ENCODE measurements at regions not wholly inside any gene's neighbourhood (a gene's known extent, or its start where the extent isn't known, plus 50 kb on each side); places are given as distances from the start of the nearest gene placed in this dataset.

- no peaks in the 10 kb centered on the region for H3K9me3 ChIP-seq (ENCODE audit: control insufficient read depth in 1 of 2, low read length in 2 of 2)
- H3K36me3 ChIP-seq (ENCODE audit: control insufficient read depth in 1 of 2, insufficient read depth in 2 of 2, low read length in 2 of 2): no peaks in the 10 kb centered on the region
- H3K27me3 ChIP-seq (ENCODE audit: low read depth, low read length): no peaks in the 10 kb centered on the region
- no peaks in the 10 kb centered on the region for H3K4me1 ChIP-seq (ENCODE audit: control insufficient read depth in 1 of 2, insufficient read depth in 2 of 2, low read length in 2 of 2)
- H3K4me3 ChIP-seq (ENCODE audit: low read depth in 1 of 2, low read length in 2 of 2): no peak overlapping the region
- H3K27ac ChIP-seq (ENCODE audit: low read length): no peak overlapping the region
Observed at GRCh38 chr2:204187229-204188083, 250.9 kb downstream of the ICOS start.

GRCh38 chr2:204191574-204191973, 255.0 kb downstream of the ICOS start:
- no peaks in the 10 kb centered on the region for H3K36me3 ChIP-seq (ENCODE audit: control insufficient read depth in 1 of 2, insufficient read depth in 2 of 2, low read length in 2 of 2)
- no peak overlapping the region for H3K4me3 ChIP-seq (ENCODE audit: low read depth in 1 of 2, low read length in 2 of 2)
- H3K4me1 ChIP-seq (ENCODE audit: control insufficient read depth in 1 of 2, insufficient read depth in 2 of 2, low read length in 2 of 2): no peaks in the 10 kb centered on the region

GRCh38 chr2:204195498-204195897, 258.9 kb downstream of the ICOS start:
- Histone ChIP-seq H3K4me1 (ENCODE audit: control insufficient read depth in 1 of 2, insufficient read depth in 2 of 2, low read length in 2 of 2) (no peaks in the 10 kb centered on the region), H3K4me3 (ENCODE audit: low read depth in 1 of 2, low read length in 2 of 2) (no peak overlapping the region), H3K9me3 (ENCODE audit: control insufficient read depth in 1 of 2, low read length in 2 of 2) (no peaks in the 10 kb centered on the region), H3K36me3 (ENCODE audit: control insufficient read depth in 1 of 2, insufficient read depth in 2 of 2, low read length in 2 of 2) (no peaks in the 10 kb centered on the region), H3K27ac (ENCODE audit: low read length) (no peak overlapping the region), H3K27me3 (ENCODE audit: low read depth, low read length) (no peaks in the 10 kb centered on the region)

More at GRCh38 chr2:204191574-204191973, 255.0 kb downstream of the ICOS start:
- Histone ChIP-seq H3K9me3 (ENCODE audit: control insufficient read depth in 1 of 2, low read length in 2 of 2) (no peaks in the 10 kb centered on the region), H3K27ac (ENCODE audit: low read length) (no peak overlapping the region), H3K27me3 (ENCODE audit: low read depth, low read length) (no peaks in the 10 kb centered on the region)

- no peak overlapping the region for H3K27ac ChIP-seq (ENCODE audit: low read length)
- H3K9me3 ChIP-seq (ENCODE audit: control insufficient read depth in 1 of 2, low read length in 2 of 2): no peaks in the 10 kb centered on the region
- no peaks in the 10 kb centered on the region for H3K4me1 ChIP-seq (ENCODE audit: control insufficient read depth in 1 of 2, insufficient read depth in 2 of 2, low read length in 2 of 2)
- no peaks in the 10 kb centered on the region for H3K27me3 ChIP-seq (ENCODE audit: low read depth, low read length)
- no peak overlapping the region for H3K4me3 ChIP-seq (ENCODE audit: low read depth in 1 of 2, low read length in 2 of 2)
- no peaks in the 10 kb centered on the region for H3K36me3 ChIP-seq (ENCODE audit: control insufficient read depth in 1 of 2, insufficient read depth in 2 of 2, low read length in 2 of 2)
Observed at GRCh38 chr2:204197336-204198005, 260.9 kb downstream of the ICOS start.

GRCh38 chr2:204199357-204199756, 262.8 kb downstream of the ICOS start:
- H3K4me3 ChIP-seq (ENCODE audit: low read depth in 1 of 2, low read length in 2 of 2): no peak overlapping the region

GRCh38 chr2:204201507-204201906, 264.9 kb downstream of the ICOS start:
- H3K36me3 ChIP-seq (ENCODE audit: control insufficient read depth in 1 of 2, insufficient read depth in 2 of 2, low read length in 2 of 2): no peaks in the 10 kb centered on the region

More at GRCh38 chr2:204199357-204199756, 262.8 kb downstream of the ICOS start:
- no peaks in the 10 kb centered on the region for H3K9me3 ChIP-seq (ENCODE audit: control insufficient read depth in 1 of 2, low read length in 2 of 2)
- H3K4me1 ChIP-seq (ENCODE audit: control insufficient read depth in 1 of 2, insufficient read depth in 2 of 2, low read length in 2 of 2): no peaks in the 10 kb centered on the region
- H3K36me3 ChIP-seq (ENCODE audit: control insufficient read depth in 1 of 2, insufficient read depth in 2 of 2, low read length in 2 of 2): no peaks in the 10 kb centered on the region
- H3K27me3 ChIP-seq (ENCODE audit: low read depth, low read length): no peaks in the 10 kb centered on the region
- no peak overlapping the region for H3K27ac ChIP-seq (ENCODE audit: low read length)

GRCh38 chr2:204202253-204202652, 265.7 kb downstream of the ICOS start:
- Histone ChIP-seq H3K4me1 (ENCODE audit: control insufficient read depth in 1 of 2, insufficient read depth in 2 of 2, low read length in 2 of 2) (no peaks in the 10 kb centered on the region), H3K27me3 (ENCODE audit: low read depth, low read length) (no peaks in the 10 kb centered on the region), H3K36me3 (ENCODE audit: control insufficient read depth in 1 of 2, insufficient read depth in 2 of 2, low read length in 2 of 2) (no peaks in the 10 kb centered on the region), H3K9me3 (ENCODE audit: control insufficient read depth in 1 of 2, low read length in 2 of 2) (no peaks in the 10 kb centered on the region), H3K4me3 (ENCODE audit: low read depth in 1 of 2, low read length in 2 of 2) (no peak overlapping the region), H3K27ac (ENCODE audit: low read length) (no peak overlapping the region)

More at GRCh38 chr2:204201507-204201906, 264.9 kb downstream of the ICOS start:
- H3K4me3 ChIP-seq (ENCODE audit: low read depth in 1 of 2, low read length in 2 of 2): no peak overlapping the region
- no peaks in the 10 kb centered on the region for H3K4me1 ChIP-seq (ENCODE audit: control insufficient read depth in 1 of 2, insufficient read depth in 2 of 2, low read length in 2 of 2)
- no peaks in the 10 kb centered on the region for H3K9me3 ChIP-seq (ENCODE audit: control insufficient read depth in 1 of 2, low read length in 2 of 2)
- no peak overlapping the region for H3K27ac ChIP-seq (ENCODE audit: low read length)
- H3K27me3 ChIP-seq (ENCODE audit: low read depth, low read length): no peaks in the 10 kb centered on the region

GRCh38 chr2:204203704-204204103, 267.1 kb downstream of the ICOS start:
- Histone ChIP-seq H3K4me3 (ENCODE audit: low read depth in 1 of 2, low read length in 2 of 2) (no peak overlapping the region), H3K27me3 (ENCODE audit: low read depth, low read length) (no peaks in the 10 kb centered on the region), H3K36me3 (ENCODE audit: control insufficient read depth in 1 of 2, insufficient read depth in 2 of 2, low read length in 2 of 2) (no peaks in the 10 kb centered on the region), H3K4me1 (ENCODE audit: control insufficient read depth in 1 of 2, insufficient read depth in 2 of 2, low read length in 2 of 2) (no peaks in the 10 kb centered on the region), H3K27ac (ENCODE audit: low read length) (no peak overlapping the region), H3K9me3 (ENCODE audit: control insufficient read depth in 1 of 2, low read length in 2 of 2) (no peaks in the 10 kb centered on the region)

GRCh38 chr2:204205082-204205481, 268.5 kb downstream of the ICOS start:
- H3K9me3 ChIP-seq (ENCODE audit: control insufficient read depth in 1 of 2, low read length in 2 of 2): no peaks in the 10 kb centered on the region
- H3K4me1 ChIP-seq (ENCODE audit: control insufficient read depth in 1 of 2, insufficient read depth in 2 of 2, low read length in 2 of 2): no peaks in the 10 kb centered on the region
- H3K36me3 ChIP-seq (ENCODE audit: control insufficient read depth in 1 of 2, insufficient read depth in 2 of 2, low read length in 2 of 2): no peaks in the 10 kb centered on the region
- no peaks in the 10 kb centered on the region for H3K27me3 ChIP-seq (ENCODE audit: low read depth, low read length)
- no peak overlapping the region for H3K27ac ChIP-seq (ENCODE audit: low read length)
- no peak overlapping the region for H3K4me3 ChIP-seq (ENCODE audit: low read depth in 1 of 2, low read length in 2 of 2)

- Histone ChIP-seq H3K4me1 (ENCODE audit: control insufficient read depth in 1 of 2, insufficient read depth in 2 of 2, low read length in 2 of 2) (no peaks in the 10 kb centered on the region), H3K36me3 (ENCODE audit: control insufficient read depth in 1 of 2, insufficient read depth in 2 of 2, low read length in 2 of 2) (no peaks in the 10 kb centered on the region), H3K27me3 (ENCODE audit: low read depth, low read length) (no peaks in the 10 kb centered on the region), H3K27ac (ENCODE audit: low read length) (no peak overlapping the region), H3K9me3 (ENCODE audit: control insufficient read depth in 1 of 2, low read length in 2 of 2) (no peaks in the 10 kb centered on the region), H3K4me3 (ENCODE audit: low read depth in 1 of 2, low read length in 2 of 2) (no peak overlapping the region)
Observed at GRCh38 chr2:204205538-204205937, 269.0 kb downstream of the ICOS start.

- Histone ChIP-seq H3K4me1 (ENCODE audit: control insufficient read depth in 1 of 2, insufficient read depth in 2 of 2, low read length in 2 of 2) (no peaks in the 10 kb centered on the region), H3K9me3 (ENCODE audit: control insufficient read depth in 1 of 2, low read length in 2 of 2) (no peaks in the 10 kb centered on the region), H3K27me3 (ENCODE audit: low read depth, low read length) (no peaks in the 10 kb centered on the region), H3K36me3 (ENCODE audit: control insufficient read depth in 1 of 2, insufficient read depth in 2 of 2, low read length in 2 of 2) (no peaks in the 10 kb centered on the region), H3K27ac (ENCODE audit: low read length) (no peak overlapping the region), H3K4me3 (ENCODE audit: low read depth in 1 of 2, low read length in 2 of 2) (no peak overlapping the region)
Observed at GRCh38 chr2:204207866-204208265, 271.3 kb downstream of the ICOS start.
